ENCODE measurements at regions not wholly inside any gene's neighbourhood (a gene's known extent, or its start where the extent isn't known, plus 50 kb on each side); places are given as distances from the start of the nearest gene placed in this dataset.
A peak's percentile ranks its signal among the peaks of the same experiment; 100 is the strongest.

DNA sequence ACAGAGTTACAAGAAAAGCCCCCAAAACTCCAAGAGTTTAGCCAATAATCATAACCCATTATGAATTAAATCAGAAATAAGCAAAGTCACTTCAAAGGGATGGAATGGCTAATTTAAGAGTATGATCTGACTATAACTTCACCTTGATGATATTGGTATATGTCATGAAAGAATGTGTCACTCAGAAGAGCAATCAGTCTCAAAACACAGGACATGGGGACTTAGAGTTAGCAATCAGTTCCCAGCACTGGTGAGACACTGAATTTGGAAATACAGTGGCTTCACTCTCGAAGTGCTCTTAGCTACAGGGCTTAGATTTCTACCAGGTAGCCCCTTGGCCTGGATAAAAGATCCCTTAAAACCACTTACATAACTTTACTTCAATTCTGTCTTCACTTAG is 65.7 kb upstream of the EXOC1L start:
- no peaks in the 10 kb centered on the region for H3K9me3 ChIP-seq (ENCODE audit: insufficient read depth, low read length)
- H3K4me1 ChIP-seq (ENCODE audit: low read length) = peaks cover 24% of the 10 kb centered on the region
- H3K27ac ChIP-seq (ENCODE audit: low read length) = no peak overlapping the region
- H3K4me2 ChIP-seq (ENCODE audit: low read length) = no peak overlapping the region
- TF ChIP-seq, protein P1, sequence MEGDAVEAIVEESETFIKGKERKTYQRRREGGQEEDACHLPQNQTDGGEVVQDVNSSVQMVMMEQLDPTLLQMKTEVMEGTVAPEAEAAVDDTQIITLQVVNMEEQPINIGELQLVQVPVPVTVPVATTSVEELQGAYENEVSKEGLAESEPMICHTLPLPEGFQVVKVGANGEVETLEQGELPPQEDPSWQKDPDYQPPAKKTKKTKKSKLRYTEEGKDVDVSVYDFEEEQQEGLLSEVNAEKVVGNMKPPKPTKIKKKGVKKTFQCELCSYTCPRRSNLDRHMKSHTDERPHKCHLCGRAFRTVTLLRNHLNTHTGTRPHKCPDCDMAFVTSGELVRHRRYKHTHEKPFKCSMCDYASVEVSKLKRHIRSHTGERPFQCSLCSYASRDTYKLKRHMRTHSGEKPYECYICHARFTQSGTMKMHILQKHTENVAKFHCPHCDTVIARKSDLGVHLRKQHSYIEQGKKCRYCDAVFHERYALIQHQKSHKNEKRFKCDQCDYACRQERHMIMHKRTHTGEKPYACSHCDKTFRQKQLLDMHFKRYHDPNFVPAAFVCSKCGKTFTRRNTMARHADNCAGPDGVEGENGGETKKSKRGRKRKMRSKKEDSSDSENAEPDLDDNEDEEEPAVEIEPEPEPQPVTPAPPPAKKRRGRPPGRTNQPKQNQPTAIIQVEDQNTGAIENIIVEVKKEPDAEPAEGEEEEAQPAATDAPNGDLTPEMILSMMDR (IDR thresholded peaks at IDR 0.05; ENCODE audit: low read depth, low read length) = no peak
- no peak for TF ChIP-seq EZH2phosphoT487 (IDR thresholded peaks at IDR 0.05; ENCODE audit: low read depth)
- no peaks in the 10 kb centered on the region for H3K79me2 ChIP-seq (ENCODE audit: low read length)
- H3K36me3 ChIP-seq (replicated peaks; ENCODE audit: low read depth, low read length) = no peaks in the 10 kb centered on the region
- H3K9ac ChIP-seq (ENCODE audit: low read length) = no peak overlapping the region
- no peak overlapping the region for H2AFZ ChIP-seq (ENCODE audit: low read depth, low read length)
- no peak overlapping the region for H3K4me3 ChIP-seq (ENCODE audit: low read length)
- no peaks in the 10 kb centered on the region for H4K20me1 ChIP-seq (ENCODE audit: insufficient read depth, low read length)
- H3K27me3 ChIP-seq (ENCODE audit: low read depth, low read length) = no peaks in the 10 kb centered on the region

DNA sequence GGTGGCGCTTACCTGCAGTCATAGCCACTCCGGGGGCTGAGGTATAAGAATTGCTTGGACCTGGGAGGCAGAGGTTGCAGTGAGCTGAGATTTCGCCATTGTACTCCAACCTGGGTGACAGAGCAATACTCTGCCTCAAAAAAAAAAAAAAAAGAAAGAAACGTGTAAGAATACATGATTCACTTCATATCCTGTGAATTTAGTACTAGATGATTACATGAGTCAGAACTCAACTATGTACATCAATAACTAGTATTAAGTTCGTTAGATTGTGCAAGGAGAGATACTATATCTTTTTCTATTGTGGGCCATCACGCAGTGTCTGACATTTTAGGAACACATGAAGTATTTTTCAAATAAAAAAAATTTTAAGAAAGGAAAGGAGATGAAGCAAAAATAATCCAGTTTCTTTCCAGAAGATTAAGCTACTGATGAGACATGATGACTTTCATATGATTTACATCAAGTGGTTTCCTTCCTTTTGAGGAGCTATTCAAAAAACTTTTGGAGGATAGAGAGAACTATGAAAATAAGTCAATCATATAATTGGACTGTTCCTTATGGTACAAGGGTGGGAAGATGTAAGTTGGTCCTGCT is 64.7 kb upstream of the EXOC1L start:
- no peak for TF ChIP-seq EZH2phosphoT487 (IDR thresholded peaks at IDR 0.05; ENCODE audit: low read depth)
- TF ChIP-seq, protein P1 (IDR thresholded peaks at IDR 0.05; ENCODE audit: low read depth, low read length) = no peak
- Histone ChIP-seq H2AFZ (ENCODE audit: low read depth, low read length) (no peak overlapping the region), H3K9ac (ENCODE audit: low read length) (no peak overlapping the region), H3K4me3 (ENCODE audit: low read length) (no peak overlapping the region), H3K9me3 (ENCODE audit: insufficient read depth, low read length) (no peaks in the 10 kb centered on the region), H3K36me3 (replicated peaks; ENCODE audit: low read depth, low read length) (no peaks in the 10 kb centered on the region), H3K4me1 (ENCODE audit: low read length) (peaks cover 14% of the 10 kb centered on the region), H4K20me1 (ENCODE audit: insufficient read depth, low read length) (no peaks in the 10 kb centered on the region), H3K27me3 (ENCODE audit: low read depth, low read length) (no peaks in the 10 kb centered on the region), H3K79me2 (ENCODE audit: low read length) (no peaks in the 10 kb centered on the region), H3K27ac (ENCODE audit: low read length) (no peak overlapping the region), H3K4me2 (ENCODE audit: low read length) (no peak overlapping the region)

DNA sequence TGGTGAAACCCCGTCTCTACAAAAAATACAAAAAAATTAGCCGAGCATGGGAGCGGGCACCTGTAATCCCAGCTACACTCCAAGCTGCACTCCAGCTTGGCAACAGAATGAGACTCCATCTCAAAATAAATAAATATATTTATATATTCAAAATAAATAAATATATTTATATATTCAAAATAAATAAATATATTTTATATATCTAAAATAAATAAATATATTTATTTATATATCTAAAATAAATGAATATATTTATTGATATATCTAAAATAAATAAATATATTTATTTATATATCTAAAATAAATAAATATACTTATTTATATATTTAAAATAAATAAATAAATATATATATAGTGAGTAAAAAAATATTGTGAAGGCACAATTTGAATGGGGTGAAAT is 63.4 kb upstream of the EXOC1L start:
- peaks cover 14% of the 10 kb centered on the region for H3K4me1 ChIP-seq (ENCODE audit: low read length)
- no peak overlapping the region for H3K9ac ChIP-seq (ENCODE audit: low read length)
- no peak overlapping the region for H2AFZ ChIP-seq (ENCODE audit: low read depth, low read length)
- H3K9me3 ChIP-seq (ENCODE audit: insufficient read depth, low read length) = no peaks in the 10 kb centered on the region
- no peak overlapping the region for H3K4me3 ChIP-seq (ENCODE audit: low read length)
- H4K20me1 ChIP-seq (ENCODE audit: insufficient read depth, low read length) = no peaks in the 10 kb centered on the region
- H3K27me3 ChIP-seq (ENCODE audit: low read depth, low read length) = no peaks in the 10 kb centered on the region
- H3K79me2 ChIP-seq (ENCODE audit: low read length) = no peaks in the 10 kb centered on the region
- no peak overlapping the region for H3K4me2 ChIP-seq (ENCODE audit: low read length)
- TF ChIP-seq EZH2phosphoT487 (IDR thresholded peaks at IDR 0.05; ENCODE audit: low read depth) = no peak
- TF ChIP-seq, protein P1 (IDR thresholded peaks at IDR 0.05; ENCODE audit: low read depth, low read length) = no peak
- H3K27ac ChIP-seq (ENCODE audit: low read length) = no peak overlapping the region
- no peaks in the 10 kb centered on the region for H3K36me3 ChIP-seq (replicated peaks; ENCODE audit: low read depth, low read length)

DNA sequence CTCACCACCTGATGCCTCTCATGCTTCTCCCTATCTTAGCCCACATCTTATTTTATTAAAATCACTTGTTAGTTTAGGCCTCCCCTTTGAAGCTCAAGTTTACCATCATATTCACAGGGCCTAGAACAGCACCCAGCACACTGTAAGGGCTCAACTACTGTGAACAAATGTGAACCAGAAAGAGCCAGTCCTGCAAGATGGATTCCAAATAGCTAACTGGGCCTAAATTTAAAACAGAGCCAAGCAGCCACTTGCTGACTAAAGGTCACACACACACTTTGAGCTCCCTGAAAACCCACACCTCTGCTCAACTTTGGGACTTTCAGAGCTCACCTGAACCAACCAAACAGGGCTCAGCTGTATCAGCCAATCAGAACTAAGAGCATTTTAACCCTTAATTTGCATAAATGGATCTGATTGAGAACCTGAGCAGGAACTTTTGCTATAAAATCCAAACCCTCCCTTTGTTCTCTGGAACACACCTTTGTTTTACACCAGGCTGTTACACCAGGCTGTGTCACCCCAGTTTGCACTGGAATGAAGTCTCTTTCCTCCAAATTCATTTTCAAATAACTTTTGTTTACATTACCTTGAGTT is 62.1 kb upstream of the EXOC1L start:
- Histone ChIP-seq H3K4me2 (ENCODE audit: low read length) (no peak overlapping the region), H3K9ac (ENCODE audit: low read length) (no peak overlapping the region), H3K4me3 (ENCODE audit: low read length) (no peak overlapping the region), H3K9me3 (ENCODE audit: insufficient read depth, low read length) (no peaks in the 10 kb centered on the region), H3K27me3 (ENCODE audit: low read depth, low read length) (no peaks in the 10 kb centered on the region), H3K36me3 (replicated peaks; ENCODE audit: low read depth, low read length) (no peaks in the 10 kb centered on the region), H2AFZ (ENCODE audit: low read depth, low read length) (peak overlapping the region; percentile 55), H3K4me1 (ENCODE audit: low read length) (peaks cover 7% of the 10 kb centered on the region), H4K20me1 (ENCODE audit: insufficient read depth, low read length) (no peaks in the 10 kb centered on the region), H3K27ac (ENCODE audit: low read length) (no peak overlapping the region), H3K79me2 (ENCODE audit: low read length) (no peaks in the 10 kb centered on the region)
- TF ChIP-seq, protein P1 (IDR thresholded peaks at IDR 0.05; ENCODE audit: low read depth, low read length) = no peak
- TF ChIP-seq EZH2phosphoT487 (IDR thresholded peaks at IDR 0.05; ENCODE audit: low read depth) = no peak
